Upper lobe of left lung (tissue), 4 donors: ENCODE measurements at regions not wholly inside any gene's neighbourhood (a gene's known extent, or its start where the extent isn't known, plus 50 kb on each side); places are given as distances from the start of the nearest gene placed in this dataset.

ENCODE experiments used
- CTCF ChIP-seq, 6 experiments: fragments of 450-650 bp in 4 of 6; fragments of 200-600 bp in 2 of 6; sonication (generic) in 2 of 6; IDR thresholded peaks; one replicate each; pipeline ENCODE4 v1.5.1; 2016 to 2019; ENCODE audit warnings: antibody characterized with exemption in 6 of 6
- POLR2A ChIP-seq, 4 donors: fragments of 450-650 bp; IDR thresholded peaks; one replicate each; pipeline ENCODE4 v1.5.1; 2016 to 2017; ENCODE audit warnings: antibody characterized with exemption in 4 of 4, mild to moderate bottlenecking in 2 of 4

- TF ChIP-seq CTCF (IDR thresholded peaks at IDR 0.05) (no peak), POLR2A (IDR thresholded peaks at IDR 0.05) (no peak)
These were observed 234.0 kb downstream of the ACTR3 start for GRCh38 chr2:114123925-114124324.
